AG04450 (cell line): ENCODE measurements at regions not wholly inside any gene's neighbourhood (a gene's known extent, or its start where the extent isn't known, plus 50 kb on each side); places are given as distances from the start of the nearest gene placed in this dataset.

Source experiments
- CTCF ChIA-PET: fragments of 300-600, 350-600 bp; formaldehyde crosslinking; extraction: SDS; loops from one replicate; lab custom pipeline; 2022; ENCODE audit warnings: antibody characterized with exemption, inconsistent platforms; lab: Charles Lee
- POLR2A ChIA-PET: fragments of 350-600 bp; formaldehyde crosslinking; extraction: SDS; loops from one replicate; lab custom pipeline; 2021; ENCODE audit warnings: antibody characterized with exemption, inconsistent platforms; lab: Yijun Ruan, JAX
- DNase-seq: peaks from one replicate; pipeline ENCODE4 v3.0.0-alpha.2; 2011; ENCODE audit warnings: low read depth, low spot score
- H3K27ac ChIP-seq: one replicate; pipeline ENCODE4 v1.5.1; 2012; ENCODE audit warnings: low read depth, low read length, control low read depth
- H3K27me3 ChIP-seq: one replicate; pipeline ENCODE4 v1.6.0; 2012; ENCODE audit warnings: low read length; ENCODE audit not compliant: control insufficient read depth, insufficient read depth
- H3K4me3 ChIP-seq: 2 replicates; pipeline ENCODE4 v1.5.1; 2011; ENCODE audit warnings: mild to moderate bottlenecking, low read depth, low read length, control low read depth
- H3K9me3 ChIP-seq: 2 replicates; pipeline ENCODE4 v1.5.1; 2012; ENCODE audit warnings: low read length; ENCODE audit not compliant: control insufficient read depth, insufficient read depth
- TF ChIP-seq, protein P1 (sequence below): IDR thresholded peaks from 2 replicates; pipeline ENCODE4 v1.5.1; 2011; ENCODE audit warnings: low read depth, low read length, control low read depth, inconsistent platforms

DNA sequence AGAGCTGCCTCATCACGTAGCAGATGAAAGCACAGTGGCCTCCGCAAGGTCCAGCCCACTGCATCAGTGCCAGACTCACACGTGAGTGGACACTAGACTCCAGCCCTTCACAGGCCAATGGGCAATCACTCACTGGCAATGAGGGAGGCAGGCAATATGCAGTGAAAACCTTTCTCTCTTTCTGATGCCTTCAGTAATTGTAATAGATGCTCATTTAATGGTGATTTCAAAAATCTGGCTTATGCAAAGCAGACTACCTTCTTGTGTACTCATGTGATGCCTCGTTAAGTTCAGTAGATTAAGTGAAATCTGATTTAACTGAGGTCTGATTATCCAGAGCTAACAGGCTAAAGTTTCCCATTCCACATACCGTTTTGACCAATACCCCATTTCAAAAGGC lies 546.9 kb downstream of the MIAT start:
- Histone ChIP-seq H3K4me3 (no peak overlapping the region), H3K9me3 (no peaks in the 10 kb centered on the region), H3K27ac (no peak overlapping the region), H3K27me3 (no peaks in the 10 kb centered on the region)
- no peak for DNase-seq
- TF ChIP-seq, protein P1, sequence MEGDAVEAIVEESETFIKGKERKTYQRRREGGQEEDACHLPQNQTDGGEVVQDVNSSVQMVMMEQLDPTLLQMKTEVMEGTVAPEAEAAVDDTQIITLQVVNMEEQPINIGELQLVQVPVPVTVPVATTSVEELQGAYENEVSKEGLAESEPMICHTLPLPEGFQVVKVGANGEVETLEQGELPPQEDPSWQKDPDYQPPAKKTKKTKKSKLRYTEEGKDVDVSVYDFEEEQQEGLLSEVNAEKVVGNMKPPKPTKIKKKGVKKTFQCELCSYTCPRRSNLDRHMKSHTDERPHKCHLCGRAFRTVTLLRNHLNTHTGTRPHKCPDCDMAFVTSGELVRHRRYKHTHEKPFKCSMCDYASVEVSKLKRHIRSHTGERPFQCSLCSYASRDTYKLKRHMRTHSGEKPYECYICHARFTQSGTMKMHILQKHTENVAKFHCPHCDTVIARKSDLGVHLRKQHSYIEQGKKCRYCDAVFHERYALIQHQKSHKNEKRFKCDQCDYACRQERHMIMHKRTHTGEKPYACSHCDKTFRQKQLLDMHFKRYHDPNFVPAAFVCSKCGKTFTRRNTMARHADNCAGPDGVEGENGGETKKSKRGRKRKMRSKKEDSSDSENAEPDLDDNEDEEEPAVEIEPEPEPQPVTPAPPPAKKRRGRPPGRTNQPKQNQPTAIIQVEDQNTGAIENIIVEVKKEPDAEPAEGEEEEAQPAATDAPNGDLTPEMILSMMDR: no peak
- ChIA-PET POLR2A (no interaction called here), CTCF (no interaction called here)

DNA sequence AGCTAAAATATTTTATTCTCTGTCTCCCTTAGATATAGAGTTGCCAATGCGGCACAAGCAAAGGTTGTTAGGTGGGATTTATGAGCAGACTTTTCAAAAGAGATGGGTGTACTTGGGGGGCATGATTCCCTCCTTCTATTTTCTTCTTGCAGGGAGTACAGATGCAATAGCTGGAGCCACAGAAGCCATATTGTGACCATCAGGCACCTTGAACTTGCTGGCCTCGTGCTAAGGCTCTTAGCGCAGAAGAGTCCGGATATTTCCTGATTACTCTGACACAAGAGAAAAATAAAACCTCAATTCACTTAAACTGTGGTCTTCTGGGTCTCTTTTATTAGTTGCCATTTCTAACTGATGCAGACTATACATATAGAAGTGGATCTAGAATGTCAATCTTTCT lies 547.4 kb downstream of the MIAT start:
- Histone ChIP-seq H3K4me3 (no peak overlapping the region), H3K27me3 (no peaks in the 10 kb centered on the region), H3K27ac (no peak overlapping the region), H3K9me3 (no peaks in the 10 kb centered on the region)
- TF ChIP-seq, protein P1: no peak
- CTCF ChIA-PET: no interaction called here
- POLR2A ChIA-PET: no interaction called here
- DNase-seq: no peak

DNA sequence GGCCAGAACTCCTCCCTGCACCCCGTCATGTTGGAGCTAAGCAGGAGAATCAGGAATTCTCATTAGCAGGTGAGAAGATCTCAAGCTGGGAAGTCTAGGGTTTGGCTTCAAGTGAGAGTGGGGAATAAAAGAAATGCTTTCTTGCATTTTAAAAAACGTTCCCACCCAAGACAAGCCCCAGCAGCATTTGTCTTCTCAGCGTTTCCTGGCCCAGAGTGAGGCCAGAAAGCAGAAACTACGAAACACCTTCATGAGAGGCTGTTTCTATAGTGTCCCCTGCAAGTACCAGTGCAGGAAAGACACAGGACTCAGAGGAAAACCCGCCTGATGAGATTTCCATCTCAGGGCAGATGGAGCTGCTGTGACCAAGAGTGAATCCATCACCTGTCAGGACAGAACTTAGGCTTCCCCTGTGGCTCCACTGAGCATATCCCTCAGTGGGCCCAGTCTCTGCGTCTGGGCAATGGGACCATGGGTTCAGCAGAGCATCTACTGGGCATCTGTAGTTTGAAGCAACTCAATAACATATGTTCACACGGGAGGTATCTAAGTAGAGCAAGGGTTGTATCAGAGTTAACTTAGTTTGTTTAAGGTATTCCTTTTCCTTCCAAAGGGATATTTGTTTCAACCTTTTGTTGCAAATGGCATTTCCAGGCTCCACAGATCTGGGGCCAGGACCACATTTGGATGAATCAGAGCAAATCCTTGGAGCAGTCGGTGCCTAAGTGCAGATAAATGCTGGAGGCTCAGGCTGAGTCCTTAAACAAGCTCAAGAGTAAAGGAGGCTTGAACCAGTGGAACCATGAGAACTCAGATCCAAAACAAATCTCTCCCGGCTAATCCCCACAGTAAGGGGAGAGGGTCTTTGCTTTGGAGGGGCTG lies 548.3 kb downstream of the MIAT start:
- ChIA-PET POLR2A (no interaction called here), CTCF (no interaction called here)
- H3K4me3 ChIP-seq: no peak overlapping the region
- H3K27me3 ChIP-seq: no peaks in the 10 kb centered on the region
- DNase-seq: no peak
- H3K27ac ChIP-seq: peak overlapping the region; percentile 74
- TF ChIP-seq, protein P1: no peak
- no peaks in the 10 kb centered on the region for H3K9me3 ChIP-seq

DNA sequence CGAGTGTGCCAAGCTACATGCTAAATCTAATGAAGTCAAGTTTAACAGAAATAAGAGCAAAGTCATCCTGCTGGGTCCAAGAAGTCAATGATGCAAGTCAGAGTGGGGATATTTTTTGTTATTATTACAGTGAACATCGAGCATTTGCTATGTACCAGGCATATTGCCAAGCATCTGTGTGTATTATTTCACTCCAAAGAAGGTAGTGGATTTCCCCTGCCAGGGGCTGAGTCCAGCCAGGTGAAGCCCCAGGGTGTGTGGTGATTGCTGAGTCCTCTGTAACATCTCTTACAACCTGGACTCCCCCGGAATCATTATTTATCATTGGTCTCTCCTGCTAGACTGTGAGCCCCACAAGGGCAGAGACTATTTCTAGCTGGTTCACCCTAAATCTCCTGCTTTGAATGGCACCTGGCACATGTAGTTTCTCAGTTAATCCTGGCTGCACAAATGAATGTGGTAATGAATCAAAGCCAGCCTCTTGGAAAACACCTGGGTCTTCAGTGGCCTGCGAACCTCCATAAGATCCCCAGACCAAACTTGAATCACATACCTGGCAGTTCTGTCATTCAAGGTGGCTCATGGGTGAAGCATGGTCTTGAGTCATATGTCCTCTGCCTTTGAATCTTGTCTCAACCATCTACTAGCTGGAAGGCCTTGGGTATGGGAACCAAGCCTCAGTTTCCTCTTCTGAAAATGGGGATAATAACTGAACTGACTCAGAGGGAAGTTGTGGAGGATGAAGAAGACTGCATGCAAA lies 549.2 kb downstream of the MIAT start:
- TF ChIP-seq, protein P1: no peak
- Histone ChIP-seq H3K27ac (peak overlapping the region; percentile 74), H3K9me3 (no peaks in the 10 kb centered on the region), H3K27me3 (peaks cover 2% of the 10 kb centered on the region), H3K4me3 (no peak overlapping the region)
- ChIA-PET POLR2A (no interaction called here), CTCF (no interaction called here)
- no peak for DNase-seq

DNA sequence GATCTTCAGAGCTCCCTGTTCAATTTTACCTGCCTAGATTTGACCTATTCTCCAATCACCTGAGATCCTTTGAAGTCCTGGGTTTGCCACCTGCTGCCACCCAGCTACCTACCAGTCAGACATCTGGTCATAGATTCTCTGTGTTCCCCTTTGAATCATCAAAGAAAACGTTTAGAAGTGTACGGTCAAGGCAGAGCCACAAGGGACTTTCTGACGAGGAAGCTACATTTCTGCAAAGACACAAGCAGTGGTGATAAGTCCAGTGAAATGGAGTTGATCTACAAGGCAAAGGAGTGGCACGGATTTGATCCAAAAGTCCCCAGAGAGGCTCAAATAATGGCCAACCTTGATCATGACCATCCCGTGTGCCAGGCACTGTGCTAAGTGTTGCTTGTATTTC lies 549.9 kb downstream of the MIAT start:
- Histone ChIP-seq H3K27me3 (peaks cover 2% of the 10 kb centered on the region), H3K4me3 (no peak overlapping the region), H3K9me3 (no peaks in the 10 kb centered on the region), H3K27ac (no peak overlapping the region)
- DNase-seq: no peak
- TF ChIP-seq, protein P1: no peak
- CTCF ChIA-PET: no interaction called here
- POLR2A ChIA-PET: no interaction called here
